ENCODE measurements at regions not wholly inside any gene's neighbourhood (a gene's known extent, or its start where the extent isn't known, plus 50 kb on each side); places are given as distances from the start of the nearest gene placed in this dataset.

DNA sequence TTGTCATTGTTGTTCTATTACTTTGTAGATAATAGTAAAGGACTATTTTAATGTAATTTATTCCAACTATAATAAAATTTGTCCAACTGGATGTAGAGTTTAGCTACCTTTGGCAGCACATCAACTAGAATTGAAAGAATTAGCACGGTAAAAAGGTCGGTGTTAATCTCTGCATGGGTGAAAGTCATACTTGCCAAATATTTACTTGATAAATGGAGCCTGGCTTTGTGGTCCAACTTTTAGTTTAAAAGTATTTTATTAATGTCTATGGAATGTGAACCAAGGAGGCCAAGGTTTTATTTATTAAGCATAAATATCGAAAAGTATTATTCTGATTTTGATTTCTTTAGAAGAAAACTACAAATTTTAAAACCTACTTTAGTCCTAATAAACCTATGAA lies 1389.0 kb downstream of the PCDH9 start:
- CTCF ChIA-PET = no interaction called here
- Histone ChIP-seq H3K9me3 (ENCODE audit: control insufficient read depth in 1 of 2, insufficient read depth in 1 of 2, low read depth in 1 of 2, low read length in 2 of 2) (no peaks in the 10 kb centered on the region), H3K36me3 (ENCODE audit: control insufficient read depth in 1 of 2, insufficient read depth in 2 of 2, low read length in 2 of 2) (no peaks in the 10 kb centered on the region), H3K27ac (ENCODE audit: low read depth, low read length) (no peak overlapping the region), H3K79me2 (ENCODE audit: insufficient read depth, low read length) (no peaks in the 10 kb centered on the region), H4K20me1 (ENCODE audit: insufficient read depth) (no peaks in the 10 kb centered on the region), H3K27me3 (ENCODE audit: insufficient read depth, low read length) (no peaks in the 10 kb centered on the region), H3K9ac (ENCODE audit: low read length) (no peak overlapping the region), H3K4me2 (ENCODE audit: low read length) (no peak overlapping the region), H3K4me3 (replicated peaks in 1 of 2; ENCODE audit: low read depth in 1 of 2, low read length in 2 of 2) (no peak overlapping the region), H2AFZ (ENCODE audit: low read depth, low read length, poor library complexity, severe bottlenecking) (no peak overlapping the region), H3K9me2 (ENCODE audit: insufficient read depth) (no peaks in the 10 kb centered on the region), H3K4me1 (ENCODE audit: control insufficient read depth in 1 of 2, insufficient read depth in 2 of 2, low read length in 2 of 2) (no peaks in the 10 kb centered on the region)
- intact Hi-C loops (cut with micrococcal nuclease) = no loop called here
- DNase-seq (ENCODE audit: low read depth, low spot score) (no peak), ATAC-seq (no peak)
- no peak for TF ChIP-seq POLR2A (IDR thresholded peaks at IDR 0.05; ENCODE audit: borderline replicate concordance, extremely low read depth, insufficient read depth, insufficient read length)
- TF ChIP-seq FOSL1 (IDR thresholded peaks at IDR 0.05; ENCODE audit: low read depth) = no peak
- no peak for TF ChIP-seq SP1 (IDR thresholded peaks at IDR 0.05; ENCODE audit: low read depth)
- TF ChIP-seq, protein P1, sequence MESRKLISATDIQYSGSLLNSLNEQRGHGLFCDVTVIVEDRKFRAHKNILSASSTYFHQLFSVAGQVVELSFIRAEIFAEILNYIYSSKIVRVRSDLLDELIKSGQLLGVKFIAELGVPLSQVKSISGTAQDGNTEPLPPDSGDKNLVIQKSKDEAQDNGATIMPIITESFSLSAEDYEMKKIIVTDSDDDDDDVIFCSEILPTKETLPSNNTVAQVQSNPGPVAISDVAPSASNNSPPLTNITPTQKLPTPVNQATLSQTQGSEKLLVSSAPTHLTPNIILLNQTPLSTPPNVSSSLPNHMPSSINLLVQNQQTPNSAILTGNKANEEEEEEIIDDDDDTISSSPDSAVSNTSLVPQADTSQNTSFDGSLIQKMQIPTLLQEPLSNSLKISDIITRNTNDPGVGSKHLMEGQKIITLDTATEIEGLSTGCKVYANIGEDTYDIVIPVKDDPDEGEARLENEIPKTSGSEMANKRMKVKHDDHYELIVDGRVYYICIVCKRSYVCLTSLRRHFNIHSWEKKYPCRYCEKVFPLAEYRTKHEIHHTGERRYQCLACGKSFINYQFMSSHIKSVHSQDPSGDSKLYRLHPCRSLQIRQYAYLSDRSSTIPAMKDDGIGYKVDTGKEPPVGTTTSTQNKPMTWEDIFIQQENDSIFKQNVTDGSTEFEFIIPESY (IDR thresholded peaks at IDR 0.05; ENCODE audit: extremely low read depth, insufficient replicate concordance, low read length) = no peak
- TF ChIP-seq JUND (IDR thresholded peaks at IDR 0.05) = no peak
- no peak for TF ChIP-seq SIN3A (IDR thresholded peaks at IDR 0.05; ENCODE audit: low read depth)
- no peak for TF ChIP-seq ZNF274 (IDR thresholded peaks at IDR 0.05; ENCODE audit: low read depth, low read length)
- no peak for TF ChIP-seq TCF7L2 (IDR thresholded peaks at IDR 0.05; ENCODE audit: borderline replicate concordance, extremely low read depth, insufficient read depth, insufficient read length)
- no peak for TF ChIP-seq ELF1 (IDR thresholded peaks at IDR 0.05; ENCODE audit: borderline replicate concordance, low read depth)
- no peak for TF ChIP-seq CEBPB (IDR thresholded peaks at IDR 0.05; ENCODE audit: low read depth)
- TF ChIP-seq, protein P2, sequence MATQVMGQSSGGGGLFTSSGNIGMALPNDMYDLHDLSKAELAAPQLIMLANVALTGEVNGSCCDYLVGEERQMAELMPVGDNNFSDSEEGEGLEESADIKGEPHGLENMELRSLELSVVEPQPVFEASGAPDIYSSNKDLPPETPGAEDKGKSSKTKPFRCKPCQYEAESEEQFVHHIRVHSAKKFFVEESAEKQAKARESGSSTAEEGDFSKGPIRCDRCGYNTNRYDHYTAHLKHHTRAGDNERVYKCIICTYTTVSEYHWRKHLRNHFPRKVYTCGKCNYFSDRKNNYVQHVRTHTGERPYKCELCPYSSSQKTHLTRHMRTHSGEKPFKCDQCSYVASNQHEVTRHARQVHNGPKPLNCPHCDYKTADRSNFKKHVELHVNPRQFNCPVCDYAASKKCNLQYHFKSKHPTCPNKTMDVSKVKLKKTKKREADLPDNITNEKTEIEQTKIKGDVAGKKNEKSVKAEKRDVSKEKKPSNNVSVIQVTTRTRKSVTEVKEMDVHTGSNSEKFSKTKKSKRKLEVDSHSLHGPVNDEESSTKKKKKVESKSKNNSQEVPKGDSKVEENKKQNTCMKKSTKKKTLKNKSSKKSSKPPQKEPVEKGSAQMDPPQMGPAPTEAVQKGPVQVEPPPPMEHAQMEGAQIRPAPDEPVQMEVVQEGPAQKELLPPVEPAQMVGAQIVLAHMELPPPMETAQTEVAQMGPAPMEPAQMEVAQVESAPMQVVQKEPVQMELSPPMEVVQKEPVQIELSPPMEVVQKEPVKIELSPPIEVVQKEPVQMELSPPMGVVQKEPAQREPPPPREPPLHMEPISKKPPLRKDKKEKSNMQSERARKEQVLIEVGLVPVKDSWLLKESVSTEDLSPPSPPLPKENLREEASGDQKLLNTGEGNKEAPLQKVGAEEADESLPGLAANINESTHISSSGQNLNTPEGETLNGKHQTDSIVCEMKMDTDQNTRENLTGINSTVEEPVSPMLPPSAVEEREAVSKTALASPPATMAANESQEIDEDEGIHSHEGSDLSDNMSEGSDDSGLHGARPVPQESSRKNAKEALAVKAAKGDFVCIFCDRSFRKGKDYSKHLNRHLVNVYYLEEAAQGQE (IDR thresholded peaks at IDR 0.05; ENCODE audit: low read depth) = no peak
- TF ChIP-seq SRF (IDR thresholded peaks at IDR 0.05; ENCODE audit: low read depth) = no peak
- no peak for TF ChIP-seq CBX3 (IDR thresholded peaks at IDR 0.05; ENCODE audit: low read depth)
- no peak for TF ChIP-seq RAD21 (IDR thresholded peaks at IDR 0.05; ENCODE audit: low read depth)
- TF ChIP-seq ZFX (IDR thresholded peaks at IDR 0.05) = no peak
- no peak for TF ChIP-seq EZH2phosphoT487 (IDR thresholded peaks at IDR 0.05; ENCODE audit: borderline replicate concordance)
- no peak for TF ChIP-seq EGR1 (IDR thresholded peaks at IDR 0.05; ENCODE audit: low read depth)
- TF ChIP-seq, protein P3, sequence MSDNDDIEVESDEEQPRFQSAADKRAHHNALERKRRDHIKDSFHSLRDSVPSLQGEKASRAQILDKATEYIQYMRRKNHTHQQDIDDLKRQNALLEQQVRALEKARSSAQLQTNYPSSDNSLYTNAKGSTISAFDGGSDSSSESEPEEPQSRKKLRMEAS (IDR thresholded peaks at IDR 0.05) = no peak
- TF ChIP-seq EZH2 (IDR thresholded peaks at IDR 0.05) = no peak
- POLR2A ChIA-PET = no interaction called here
- RAD21 ChIA-PET (ENCODE audit: low non-redundant PET in 1 of 2, low total read pairs in 2 of 2, uncharacterized antibody in 2 of 2, unreplicated experiment in 2 of 2) = no interaction called here
- no TSS peak for BruUV-seq (replicated peaks)

Data from HCT116 (cell line).